Bone marrow (tissue), 2 donors: ENCODE measurements at regions not wholly inside any gene's neighbourhood (a gene's known extent, or its start where the extent isn't known, plus 50 kb on each side); places are given as distances from the start of the nearest gene placed in this dataset.

Experiments used
- DNase-seq, 2 donors: peaks; one replicate each; lab custom pipeline; 2025; lab: John Stamatoyannopoulos, UW

GRCh38 chr2:65566617-65567016 is 134.2 kb upstream of the SPRED2 start:
- DNase-seq: no peak

GRCh38 chr2:65565681-65566080 is 133.3 kb upstream of the SPRED2 start:
- DNase-seq: no peak

- DNase-seq: no peak
Measured at GRCh38 chr2:65564299-65564698, 131.9 kb upstream of the SPRED2 start.

- no peak for DNase-seq
Measured at GRCh38 chr2:65562890-65563289, 130.5 kb upstream of the SPRED2 start.

GRCh38 chr2:65558743-65559142 is 126.3 kb upstream of the SPRED2 start:
- no peak for DNase-seq

- no peak for DNase-seq
Measured at GRCh38 chr2:65557616-65558573, 125.5 kb upstream of the SPRED2 start.

- no peak for DNase-seq
Measured at GRCh38 chr2:65554765-65555591, 122.6 kb upstream of the SPRED2 start.

GRCh38 chr2:65553504-65554074 is 121.2 kb upstream of the SPRED2 start:
- no peak for DNase-seq

GRCh38 chr2:65551528-65551927 is 119.1 kb upstream of the SPRED2 start:
- no peak for DNase-seq

- no peak for DNase-seq
Measured at GRCh38 chr2:65550246-65550645, 117.8 kb upstream of the SPRED2 start.

- DNase-seq: no peak
Measured at GRCh38 chr2:65549631-65550030, 117.2 kb upstream of the SPRED2 start.

GRCh38 chr2:65549257-65549627 is 116.8 kb upstream of the SPRED2 start:
- no peak for DNase-seq

- DNase-seq: no peak
Measured at GRCh38 chr2:65548576-65549256, 116.3 kb upstream of the SPRED2 start.

GRCh38 chr2:65548064-65548463 is 115.7 kb upstream of the SPRED2 start:
- DNase-seq: no peak

GRCh38 chr2:65545837-65546805 is 113.7 kb upstream of the SPRED2 start:
- no peak for DNase-seq

GRCh38 chr2:65541773-65542172 is 109.4 kb upstream of the SPRED2 start:
- no peak for DNase-seq

- no peak for DNase-seq
Measured at GRCh38 chr2:65539633-65540032, 107.2 kb upstream of the SPRED2 start.

- DNase-seq: no peak
Measured at GRCh38 chr2:65537651-65538385, 105.4 kb upstream of the SPRED2 start.

GRCh38 chr2:65536596-65536995 is 104.2 kb upstream of the SPRED2 start:
- no peak for DNase-seq

GRCh38 chr2:65532937-65533336 is 100.5 kb upstream of the SPRED2 start:
- no peak for DNase-seq
